Parathyroid adenoma (tissue), 2 donors: ENCODE measurements at regions not wholly inside any gene's neighbourhood (a gene's known extent, or its start where the extent isn't known, plus 50 kb on each side); places are given as distances from the start of the nearest gene placed in this dataset.

ENCODE experiments used
- H2AFZ ChIP-seq: fragments of 300-600 bp; sonication (generic); one replicate; pipeline ENCODE4 v1.7.0; 2017; ENCODE audit warnings: antibody characterized with exemption, mild to moderate bottlenecking
- H3K27ac ChIP-seq: fragments of 300-600 bp; sonication (generic); one replicate; pipeline ENCODE4 v1.7.0; 2017
- H3K27me3 ChIP-seq: fragments of 300-600 bp; sonication (generic); one replicate; pipeline ENCODE4 v1.7.0; 2017; ENCODE audit warnings: low read length; ENCODE audit not compliant: control insufficient read depth, insufficient read depth
- H3K36me3 ChIP-seq: fragments of 300-600 bp; sonication (generic); one replicate; pipeline ENCODE4 v1.7.0; 2017; ENCODE audit warnings: low read length; ENCODE audit not compliant: control insufficient read depth, insufficient read depth
- H3K4me1 ChIP-seq: fragments of 300-600 bp; sonication (generic); one replicate; pipeline ENCODE4 v1.7.0; 2017; ENCODE audit warnings: control low read depth
- H3K4me2 ChIP-seq: fragments of 300-600 bp; sonication (generic); one replicate; pipeline ENCODE4 v1.7.0; 2017; ENCODE audit warnings: low read length
- H3K4me3 ChIP-seq: fragments of 300-600 bp; sonication (generic); one replicate; pipeline ENCODE4 v1.7.0; 2017; ENCODE audit warnings: low read depth, low read length
- H3K79me2 ChIP-seq: fragments of 300-600 bp; sonication (generic); one replicate; pipeline ENCODE4 v1.7.0; 2017; ENCODE audit warnings: control low read depth
- H3K9ac ChIP-seq: fragments of 300-600 bp; sonication (generic); one replicate; pipeline ENCODE4 v1.7.0; 2017; ENCODE audit warnings: mild to moderate bottlenecking
- H3K9me3 ChIP-seq: fragments of 300-600 bp; sonication (generic); one replicate; pipeline ENCODE4 v1.7.0; 2017; ENCODE audit warnings: low read length; ENCODE audit not compliant: control insufficient read depth
- CTCF ChIP-seq: fragments of 300-600 bp; sonication (generic); IDR thresholded peaks from one replicate; pipeline ENCODE4 v1.7.0; 2017; ENCODE audit warnings: antibody characterized with exemption, mild to moderate bottlenecking
- donor health status: primary hyperparathyroidism.

DNA sequence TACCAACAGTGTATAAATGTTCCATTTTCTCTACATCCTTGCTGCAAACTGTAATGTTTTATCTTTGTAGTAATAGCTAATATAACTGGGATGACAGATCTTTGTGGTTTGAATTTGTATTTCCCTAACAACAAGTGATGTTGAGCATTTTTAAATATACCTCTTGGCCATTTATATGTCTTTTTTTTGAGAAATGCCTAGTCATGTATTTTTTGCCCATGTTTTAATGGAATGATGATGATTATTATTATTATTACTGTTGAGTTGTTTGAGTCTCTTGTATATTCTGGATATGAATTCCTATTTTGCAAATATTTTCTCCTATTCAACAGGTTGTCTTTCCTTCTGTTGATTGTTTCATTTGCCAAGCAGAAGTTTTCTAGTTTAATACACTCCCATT, 654.9 kb downstream of the ZPLD1 start:
- Histone ChIP-seq H3K79me2 (no peaks in the 10 kb centered on the region), H3K4me3 (no peak overlapping the region), H3K9ac (no peak overlapping the region), H2AFZ (no peak overlapping the region), H3K4me1 (no peaks in the 10 kb centered on the region), H3K9me3 (peaks cover 3% of the 10 kb centered on the region), H3K4me2 (no peak overlapping the region), H3K36me3 (no peaks in the 10 kb centered on the region), H3K27me3 (no peaks in the 10 kb centered on the region), H3K27ac (no peak overlapping the region)
- no peak for TF ChIP-seq CTCF

GRCh38 chr3:103105206-103105605, 670.4 kb downstream of the ZPLD1 start:
- Histone ChIP-seq H3K79me2 (no peaks in the 10 kb centered on the region), H2AFZ (no peak overlapping the region), H3K36me3 (no peaks in the 10 kb centered on the region), H3K27ac (no peak overlapping the region), H3K27me3 (no peaks in the 10 kb centered on the region), H3K4me1 (no peaks in the 10 kb centered on the region), H3K4me2 (no peak overlapping the region), H3K9ac (no peak overlapping the region), H3K4me3 (no peak overlapping the region), H3K9me3 (no peaks in the 10 kb centered on the region)
- no peak for TF ChIP-seq CTCF

GRCh38 chr3:103112273-103112672, 677.5 kb downstream of the ZPLD1 start:
- H3K27ac ChIP-seq = no peak overlapping the region
- TF ChIP-seq CTCF = no peak
- no peaks in the 10 kb centered on the region for H3K27me3 ChIP-seq
- no peaks in the 10 kb centered on the region for H3K9me3 ChIP-seq
- H3K9ac ChIP-seq = no peak overlapping the region
- no peaks in the 10 kb centered on the region for H3K36me3 ChIP-seq
- no peaks in the 10 kb centered on the region for H3K79me2 ChIP-seq
- H2AFZ ChIP-seq = no peak overlapping the region
- no peak overlapping the region for H3K4me3 ChIP-seq
- H3K4me2 ChIP-seq = no peak overlapping the region
- no peaks in the 10 kb centered on the region for H3K4me1 ChIP-seq

DNA sequence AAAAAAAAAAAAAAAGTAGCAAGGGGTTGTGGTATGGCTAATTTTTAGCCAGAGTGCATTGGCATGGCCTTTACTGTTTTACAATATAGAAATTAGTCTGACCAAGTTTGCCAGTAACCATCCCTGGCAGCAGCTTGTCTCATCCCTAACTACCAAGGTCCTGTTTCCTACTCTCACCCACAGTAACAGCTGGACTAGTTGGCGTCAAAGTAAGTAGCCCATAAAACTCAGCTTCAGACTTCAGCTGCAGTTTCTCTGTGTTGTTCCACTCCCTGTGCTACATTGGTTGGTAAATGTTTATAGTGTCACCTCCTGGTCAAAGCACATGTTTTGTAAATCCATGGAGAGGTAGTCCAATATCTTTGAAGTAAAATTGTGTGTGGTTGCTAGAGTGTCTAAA, 691.3 kb downstream of the ZPLD1 start:
- H3K79me2 ChIP-seq = no peaks in the 10 kb centered on the region
- H3K27me3 ChIP-seq = no peaks in the 10 kb centered on the region
- no peak overlapping the region for H3K27ac ChIP-seq
- no peak overlapping the region for H2AFZ ChIP-seq
- no peak for TF ChIP-seq CTCF
- no peak overlapping the region for H3K4me3 ChIP-seq
- no peaks in the 10 kb centered on the region for H3K9me3 ChIP-seq
- no peak overlapping the region for H3K9ac ChIP-seq
- no peaks in the 10 kb centered on the region for H3K4me1 ChIP-seq
- H3K4me2 ChIP-seq = no peak overlapping the region
- no peaks in the 10 kb centered on the region for H3K36me3 ChIP-seq

DNA sequence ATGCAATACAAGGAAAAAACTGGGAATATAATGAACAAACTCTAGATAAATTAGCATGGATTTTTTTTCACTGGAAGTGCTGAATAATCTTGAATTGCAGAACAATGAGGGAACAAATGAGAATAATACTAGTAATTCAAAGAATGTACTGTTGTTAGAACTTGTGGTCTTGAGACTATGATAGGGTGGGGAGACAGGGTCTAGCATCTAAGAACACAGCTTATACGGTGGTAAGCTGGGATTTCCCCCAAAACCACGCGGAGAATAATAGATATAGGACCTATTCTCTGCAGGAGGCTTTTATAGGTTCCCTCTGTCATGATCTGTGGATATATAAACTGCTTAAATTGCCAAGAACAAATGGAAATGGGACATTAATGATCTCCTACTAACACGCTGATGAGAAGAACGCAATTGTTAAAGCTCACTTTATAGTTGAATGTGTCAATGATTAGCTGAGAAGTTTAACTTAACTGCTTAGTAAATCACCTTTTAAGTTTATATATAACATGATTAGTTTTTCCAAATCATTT, 692.3 kb downstream of the ZPLD1 start:
- H3K9ac ChIP-seq = no peak overlapping the region
- no peak overlapping the region for H3K4me2 ChIP-seq
- no peaks in the 10 kb centered on the region for H3K4me1 ChIP-seq
- no peaks in the 10 kb centered on the region for H3K36me3 ChIP-seq
- no peak overlapping the region for H3K4me3 ChIP-seq
- no peaks in the 10 kb centered on the region for H3K79me2 ChIP-seq
- TF ChIP-seq CTCF = no peak
- no peak overlapping the region for H3K27ac ChIP-seq
- H3K9me3 ChIP-seq = no peaks in the 10 kb centered on the region
- no peak overlapping the region for H2AFZ ChIP-seq
- no peaks in the 10 kb centered on the region for H3K27me3 ChIP-seq
